Vagina (tissue), 2 donors: ENCODE measurements at regions not wholly inside any gene's neighbourhood (a gene's known extent, or its start where the extent isn't known, plus 50 kb on each side); places are given as distances from the start of the nearest gene placed in this dataset.

ENCODE experiments used
- POLR2A ChIP-seq, 2 donors: fragments of 450-650 bp; IDR thresholded peaks; one replicate each; pipeline ENCODE4 v1.6.1; 2017; ENCODE audit warnings: antibody characterized with exemption in 2 of 2, mild to moderate bottlenecking in 2 of 2, moderate library complexity in 2 of 2
- POLR2AphosphoS5 ChIP-seq, 2 donors: sonication (generic); formaldehyde crosslinking; IDR thresholded peaks; one replicate each; pipeline ENCODE4 v1.9.0; 2017; ENCODE audit warnings: antibody characterized with exemption in 2 of 2, mild to moderate bottlenecking in 2 of 2, low read depth in 1 of 2; ENCODE audit not compliant: insufficient read depth in 1 of 2

DNA sequence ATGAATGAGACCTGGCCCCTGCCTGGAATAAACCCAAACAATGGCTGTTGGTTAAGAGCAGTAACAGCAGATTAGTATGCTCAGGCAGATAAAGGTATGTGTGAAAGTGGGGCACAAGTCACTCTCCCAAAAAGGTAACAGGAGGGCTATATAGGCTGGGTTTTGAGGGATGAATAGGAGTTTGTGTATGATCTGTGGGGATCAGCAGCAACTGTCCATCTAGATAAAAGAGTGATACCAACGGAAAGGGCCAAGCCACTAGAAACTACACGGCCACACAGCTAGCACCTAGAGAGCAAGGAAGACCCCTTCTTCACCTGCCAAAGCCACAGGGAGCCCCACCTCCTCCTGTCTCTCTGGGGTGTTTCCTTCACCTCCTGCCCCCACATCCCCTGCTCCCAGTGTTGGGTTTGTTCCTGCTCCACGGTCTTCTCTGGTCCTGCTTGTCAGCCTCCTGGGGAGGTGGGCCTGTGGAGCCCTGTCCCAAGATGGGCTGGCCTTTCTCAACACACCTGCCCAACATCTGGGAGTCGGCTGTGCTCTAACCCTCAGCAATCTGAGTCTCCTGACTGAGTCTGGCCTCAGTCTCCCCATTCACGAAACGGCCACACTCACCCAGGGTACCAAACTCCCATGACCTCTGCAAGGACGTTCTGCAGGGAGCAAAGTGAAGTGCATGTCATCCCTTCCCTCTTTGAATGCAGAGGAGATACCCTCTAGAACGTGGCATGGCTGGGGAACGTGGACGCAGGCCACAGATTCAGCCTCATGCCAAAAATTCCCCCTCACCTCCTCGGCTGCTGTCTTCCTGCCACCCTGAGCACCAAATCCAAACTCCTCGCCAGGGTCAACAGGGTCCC is 108.2 kb downstream of the NCOR2 start:
- TF ChIP-seq POLR2A (IDR thresholded peaks at IDR 0.05) (no peak), POLR2AphosphoS5 (IDR thresholded peaks at IDR 0.05; ENCODE audit: insufficient read depth in 1 of 2, low read depth in 1 of 2) (no peak)
